COLO668 (cell line): ENCODE measurements at regions not wholly inside any gene's neighbourhood (a gene's known extent, or its start where the extent isn't known, plus 50 kb on each side); places are given as distances from the start of the nearest gene placed in this dataset.

Source experiments
- DNase-seq: peaks from one replicate; lab custom pipeline; 2025; ENCODE audit not compliant: unreplicated experiment; lab: John Stamatoyannopoulos, UW

- DNase-seq = no peak
Observed at GRCh38 chr15:27672537-27672936, 426.6 kb downstream of the OCA2 start.

- DNase-seq = no peak
Observed at GRCh38 chr15:27671819-27672437, 427.2 kb downstream of the OCA2 start.

GRCh38 chr15:27670486-27671209 is 428.5 kb downstream of the OCA2 start:
- peak; percentile 15 for DNase-seq

- DNase-seq = no peak
Observed at GRCh38 chr15:27669641-27670040, 429.5 kb downstream of the OCA2 start.

GRCh38 chr15:27668471-27669220 is 430.5 kb downstream of the OCA2 start:
- DNase-seq = no peak

- no peak for DNase-seq
Observed at GRCh38 chr15:27665002-27665401, 434.1 kb downstream of the OCA2 start.

- no peak for DNase-seq
Observed at GRCh38 chr15:27662892-27663291, 436.2 kb downstream of the OCA2 start.

GRCh38 chr15:27660676-27661075 is 438.4 kb downstream of the OCA2 start:
- no peak for DNase-seq

- DNase-seq = no peak
Observed at GRCh38 chr15:27656296-27656987, 442.7 kb downstream of the OCA2 start.

GRCh38 chr15:27655056-27655455 is 444.1 kb downstream of the OCA2 start:
- DNase-seq = no peak

GRCh38 chr15:27650244-27650643 is 448.9 kb downstream of the OCA2 start:
- no peak for DNase-seq

GRCh38 chr15:27648359-27648758 is 450.8 kb downstream of the OCA2 start:
- DNase-seq = no peak

GRCh38 chr15:27646531-27646930 is 452.6 kb downstream of the OCA2 start:
- no peak for DNase-seq

- no peak for DNase-seq
Observed at GRCh38 chr15:27645672-27646071, 453.4 kb downstream of the OCA2 start.

- DNase-seq = no peak
Observed at GRCh38 chr15:27642981-27643380, 456.1 kb downstream of the OCA2 start.

- DNase-seq = no peak
Observed at GRCh38 chr15:27639595-27639994, 459.5 kb downstream of the OCA2 start.

GRCh38 chr15:27638958-27639357 is 460.2 kb downstream of the OCA2 start:
- no peak for DNase-seq

GRCh38 chr15:27635916-27636315 is 463.2 kb downstream of the OCA2 start:
- DNase-seq = no peak

GRCh38 chr15:27628486-27628885 is 470.6 kb downstream of the OCA2 start:
- no peak for DNase-seq

- DNase-seq = no peak
Observed at GRCh38 chr15:27627623-27628022, 471.5 kb downstream of the OCA2 start.

GRCh38 chr15:27623560-27624305 is 475.4 kb downstream of the OCA2 start:
- no peak for DNase-seq
